ENCODE measurements at regions not wholly inside any gene's neighbourhood (a gene's known extent, or its start where the extent isn't known, plus 50 kb on each side); places are given as distances from the start of the nearest gene placed in this dataset.

DNA sequence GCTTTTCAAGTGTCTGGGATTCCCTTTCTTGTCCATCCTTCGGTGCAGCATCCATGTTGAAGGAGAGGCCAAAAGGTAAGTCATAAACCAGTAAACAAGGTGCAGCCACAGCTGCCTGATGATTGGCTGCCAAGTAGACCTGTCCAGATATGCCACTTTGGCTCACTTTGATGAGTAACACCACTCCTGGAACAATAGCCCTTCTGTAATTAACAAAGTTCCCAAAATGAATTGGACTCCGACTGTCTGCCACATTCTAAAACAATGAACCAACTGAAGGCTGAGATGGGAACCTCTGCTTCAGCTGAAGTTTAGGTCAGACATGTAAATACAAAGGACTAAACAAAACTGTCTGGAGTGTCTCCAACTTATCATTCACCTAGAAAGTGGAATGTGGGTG, 82.2 kb upstream of the LGALSL start:
- no peak for TF ChIP-seq POLR2AphosphoS5 (IDR thresholded peaks at IDR 0.05; ENCODE audit: low read depth)
- no peak for TF ChIP-seq REST (IDR thresholded peaks at IDR 0.05; ENCODE audit: insufficient replicate concordance, low read depth)
- TF ChIP-seq, protein P1, sequence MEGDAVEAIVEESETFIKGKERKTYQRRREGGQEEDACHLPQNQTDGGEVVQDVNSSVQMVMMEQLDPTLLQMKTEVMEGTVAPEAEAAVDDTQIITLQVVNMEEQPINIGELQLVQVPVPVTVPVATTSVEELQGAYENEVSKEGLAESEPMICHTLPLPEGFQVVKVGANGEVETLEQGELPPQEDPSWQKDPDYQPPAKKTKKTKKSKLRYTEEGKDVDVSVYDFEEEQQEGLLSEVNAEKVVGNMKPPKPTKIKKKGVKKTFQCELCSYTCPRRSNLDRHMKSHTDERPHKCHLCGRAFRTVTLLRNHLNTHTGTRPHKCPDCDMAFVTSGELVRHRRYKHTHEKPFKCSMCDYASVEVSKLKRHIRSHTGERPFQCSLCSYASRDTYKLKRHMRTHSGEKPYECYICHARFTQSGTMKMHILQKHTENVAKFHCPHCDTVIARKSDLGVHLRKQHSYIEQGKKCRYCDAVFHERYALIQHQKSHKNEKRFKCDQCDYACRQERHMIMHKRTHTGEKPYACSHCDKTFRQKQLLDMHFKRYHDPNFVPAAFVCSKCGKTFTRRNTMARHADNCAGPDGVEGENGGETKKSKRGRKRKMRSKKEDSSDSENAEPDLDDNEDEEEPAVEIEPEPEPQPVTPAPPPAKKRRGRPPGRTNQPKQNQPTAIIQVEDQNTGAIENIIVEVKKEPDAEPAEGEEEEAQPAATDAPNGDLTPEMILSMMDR (IDR thresholded peaks at IDR 0.05; ENCODE audit: insufficient read depth, low read length), result no peak
- TF ChIP-seq GABPA (IDR thresholded peaks at IDR 0.05; ENCODE audit: low read depth), result no peak
- TF ChIP-seq SPI1 (IDR thresholded peaks at IDR 0.05; ENCODE audit: borderline replicate concordance, low read depth), result no peak
- DNase-seq (ENCODE audit: low read depth in 1 of 2, low spot score in 1 of 2), result no peak
- no peak overlapping the region for H3K4me3 ChIP-seq (replicated peaks; ENCODE audit: insufficient read depth, low read length)
- H3K27me3 ChIP-seq (ENCODE audit: insufficient read depth, poor library complexity, severe bottlenecking), result no peaks in the 10 kb centered on the region
- H3K27ac ChIP-seq (replicated peaks), result no peak overlapping the region

DNA sequence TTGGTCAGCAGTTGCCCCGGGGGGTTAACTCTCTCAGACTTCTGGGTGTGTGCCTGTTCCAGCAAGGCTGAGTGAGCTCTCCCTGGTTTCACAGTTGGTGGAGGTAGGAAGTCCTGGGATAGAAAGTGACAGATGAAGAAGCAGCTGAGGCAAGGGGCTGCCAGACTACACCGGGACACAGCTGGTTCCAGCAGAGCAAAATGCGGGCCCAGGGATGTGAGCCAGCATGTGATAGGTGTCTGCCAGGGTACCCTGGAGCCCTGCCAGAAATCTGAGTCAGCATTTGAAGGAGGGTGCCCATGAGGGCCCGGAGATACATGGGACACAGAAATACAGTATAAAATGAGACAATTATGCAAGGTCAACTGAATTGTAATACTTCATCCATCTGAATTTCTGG, 79.3 kb upstream of the LGALSL start:
- Histone ChIP-seq H3K27ac (replicated peaks) (no peak overlapping the region), H3K27me3 (ENCODE audit: insufficient read depth, poor library complexity, severe bottlenecking) (no peaks in the 10 kb centered on the region), H3K4me3 (replicated peaks; ENCODE audit: insufficient read depth, low read length) (no peak overlapping the region)
- TF ChIP-seq POLR2AphosphoS5 (IDR thresholded peaks at IDR 0.05; ENCODE audit: low read depth), result no peak
- no peak for TF ChIP-seq GABPA (IDR thresholded peaks at IDR 0.05; ENCODE audit: low read depth)
- TF ChIP-seq, protein P1 (IDR thresholded peaks at IDR 0.05; ENCODE audit: insufficient read depth, low read length), result no peak
- no peak for DNase-seq (ENCODE audit: low read depth in 1 of 2, low spot score in 1 of 2)

GRCh38 chr2:64376926-64377325, 77.0 kb upstream of the LGALSL start:
- TF ChIP-seq, protein P1 (IDR thresholded peaks at IDR 0.05; ENCODE audit: insufficient read depth, low read length), result no peak
- TF ChIP-seq SPI1 (IDR thresholded peaks at IDR 0.05; ENCODE audit: borderline replicate concordance, low read depth) (no peak), POLR2AphosphoS5 (IDR thresholded peaks at IDR 0.05; ENCODE audit: low read depth) (no peak), REST (IDR thresholded peaks at IDR 0.05; ENCODE audit: insufficient replicate concordance, low read depth) (no peak), GABPA (IDR thresholded peaks at IDR 0.05; ENCODE audit: low read depth) (no peak)
- Histone ChIP-seq H3K4me3 (replicated peaks; ENCODE audit: insufficient read depth, low read length) (no peak overlapping the region), H3K27me3 (ENCODE audit: insufficient read depth, poor library complexity, severe bottlenecking) (no peaks in the 10 kb centered on the region), H3K27ac (replicated peaks) (no peak overlapping the region)
- DNase-seq (ENCODE audit: low read depth in 1 of 2, low spot score in 1 of 2), result no peak

DNA sequence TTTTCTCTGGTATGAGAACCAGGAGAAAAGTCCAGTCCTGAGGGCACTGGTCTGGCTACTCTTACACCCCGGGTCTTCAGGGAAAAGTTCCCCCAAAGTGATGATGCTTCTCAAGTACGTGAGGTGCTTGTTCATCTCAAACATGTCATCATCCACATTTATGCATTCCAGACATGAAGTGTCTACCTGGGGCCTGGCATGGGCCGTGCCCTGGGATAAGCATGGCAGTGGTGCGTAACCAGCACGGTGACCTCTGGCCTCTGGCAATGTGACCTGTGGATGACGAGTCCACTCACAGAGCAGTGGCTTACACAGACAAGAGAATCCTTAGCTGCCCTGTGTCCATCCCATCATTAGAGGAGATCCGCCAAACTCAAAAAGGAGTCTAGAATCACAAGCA, 74.8 kb upstream of the LGALSL start:
- no peak for DNase-seq (ENCODE audit: low read depth in 1 of 2, low spot score in 1 of 2)
- TF ChIP-seq GABPA (IDR thresholded peaks at IDR 0.05; ENCODE audit: low read depth), result no peak
- TF ChIP-seq POLR2AphosphoS5 (IDR thresholded peaks at IDR 0.05; ENCODE audit: low read depth), result no peak
- TF ChIP-seq SPI1 (IDR thresholded peaks at IDR 0.05; ENCODE audit: borderline replicate concordance, low read depth), result no peak
- TF ChIP-seq, protein P1 (IDR thresholded peaks at IDR 0.05; ENCODE audit: insufficient read depth, low read length), result no peak
- no peak for TF ChIP-seq REST (IDR thresholded peaks at IDR 0.05; ENCODE audit: insufficient replicate concordance, low read depth)
- Histone ChIP-seq H3K27me3 (ENCODE audit: insufficient read depth, poor library complexity, severe bottlenecking) (no peaks in the 10 kb centered on the region), H3K4me3 (replicated peaks; ENCODE audit: insufficient read depth, low read length) (no peak overlapping the region), H3K27ac (replicated peaks) (no peak overlapping the region)
